IMR-90 (cell line): ENCODE measurements at regions not wholly inside any gene's neighbourhood (a gene's known extent, or its start where the extent isn't known, plus 50 kb on each side); places are given as distances from the start of the nearest gene placed in this dataset.

Experiments
- ATAC-seq: fragments of 200-7000 bp; cut with Tn5 transposase; 2 replicates; pipeline ENCODE4 v1.9.1; 2020; ENCODE audit warnings: low read depth, mild to moderate bottlenecking, moderate library complexity
- BruUV-seq: library from RNA; stranded (reverse); fragments of 400-500 nt; replicated peaks from 2 replicates; lab custom pipeline; 2021; lab: Mats Ljungman, UMichigan
- CTCF ChIA-PET: fragments of 300-600 bp; formaldehyde crosslinking; extraction: SDS; loops from one replicate; lab custom pipeline; 2021; ENCODE audit warnings: antibody characterized with exemption; lab: Yijun Ruan, JAX
- POLR2A ChIA-PET: fragments of 300-600 bp; sonication (Branson Sonifier 250); formaldehyde crosslinking; loops from one replicate; lab custom pipeline; 2022; ENCODE audit warnings: antibody characterized with exemption; ENCODE audit not compliant: unreplicated experiment; lab: Charles Lee
- DNase-seq: peaks from one replicate; pipeline ENCODE4 v3.0.0; 2013
- H2AFZ ChIP-seq: replicated peaks from 2 replicates; pipeline ENCODE3; 2013; ENCODE audit warnings: low read length, mild to moderate bottlenecking; ENCODE audit not compliant: poor library complexity
- H2AK5ac ChIP-seq: 2 replicates; pipeline ENCODE4 v1.6.1; 2013; ENCODE audit warnings: low read depth, low read length, inconsistent platforms
- H2AK9ac ChIP-seq: replicated peaks from 2 replicates; pipeline ENCODE3; 2013; ENCODE audit warnings: mild to moderate bottlenecking, low read depth, low read length, moderate library complexity; ENCODE audit not compliant: poor library complexity
- H2BK120ac ChIP-seq: 2 replicates; pipeline ENCODE4 v1.6.1; 2013; ENCODE audit warnings: low read depth, low read length, inconsistent platforms
- H2BK15ac ChIP-seq: 3 replicates; pipeline ENCODE4 v1.6.1; 2013; ENCODE audit warnings: low read depth, low read length, inconsistent platforms
- H2BK20ac ChIP-seq: 2 replicates; pipeline ENCODE4 v1.6.1; 2013; ENCODE audit warnings: low read depth, mild to moderate bottlenecking, inconsistent platforms, low read length, moderate library complexity
- H2BK5ac ChIP-seq: 2 replicates; pipeline ENCODE4 v1.6.1; 2013; ENCODE audit warnings: mild to moderate bottlenecking, low read depth, low read length, inconsistent platforms; ENCODE audit not compliant: poor library complexity, severe bottlenecking
- H3K14ac ChIP-seq: replicated peaks from 2 replicates; pipeline ENCODE4 v1.6.1; 2013; ENCODE audit warnings: low read depth, low read length, inconsistent platforms
- H3K18ac ChIP-seq: 2 replicates; pipeline ENCODE4 v1.6.1; 2013; ENCODE audit warnings: low read depth, low read length, control low read depth
- H3K23ac ChIP-seq: 2 replicates; pipeline ENCODE4 v1.6.1; 2013; ENCODE audit warnings: low read depth, low read length, inconsistent platforms
- H3K27ac ChIP-seq: 2 replicates; pipeline ENCODE4 v1.5.1; 2013; ENCODE audit warnings: mild to moderate bottlenecking, control low read depth, low read length; ENCODE audit not compliant: insufficient read depth
- H3K27me3 ChIP-seq: 2 replicates; pipeline ENCODE4 v1.6.1; 2013; ENCODE audit warnings: low read length; ENCODE audit not compliant: control insufficient read depth, insufficient read depth
- H3K36me3 ChIP-seq: 2 replicates; pipeline ENCODE4 v1.6.1; 2013; ENCODE audit warnings: low read length, mixed read lengths; ENCODE audit not compliant: control insufficient read depth, insufficient read depth
- H3K4ac ChIP-seq: 2 replicates; pipeline ENCODE4 v1.6.1; 2013; ENCODE audit warnings: low read depth, low read length, inconsistent platforms
- H3K4me1 ChIP-seq: 2 replicates; pipeline ENCODE4 v1.6.1; 2013; ENCODE audit warnings: low read length, mixed read lengths; ENCODE audit not compliant: control insufficient read depth, insufficient read depth
- H3K4me2 ChIP-seq: 2 replicates; pipeline ENCODE4 v1.6.1; 2013; ENCODE audit warnings: low read depth, mild to moderate bottlenecking, control low read depth, low read length, moderate library complexity
- H3K4me3 ChIP-seq: 2 replicates; pipeline ENCODE4 v1.5.1; 2013; ENCODE audit warnings: low read depth, mild to moderate bottlenecking, control low read depth, low read length, moderate library complexity; ENCODE audit not compliant: insufficient read depth
- H3K56ac ChIP-seq: 2 replicates; pipeline ENCODE4 v1.6.1; 2013; ENCODE audit warnings: low read length, inconsistent platforms; ENCODE audit not compliant: insufficient read depth; ENCODE audit errors: extremely low read depth
- H3K79me1 ChIP-seq, 2 experiments: 2 replicates each; pipeline ENCODE4 v1.6.1; 2013; ENCODE audit warnings: low read length in 2 of 2, inconsistent platforms in 1 of 2, low read depth in 1 of 2
- H3K9ac ChIP-seq: 2 replicates; pipeline ENCODE4 v1.6.1; 2013; ENCODE audit warnings: low read depth, low read length, control low read depth
- H3K9me1 ChIP-seq: 2 replicates; pipeline ENCODE4 v1.6.1; 2013; ENCODE audit warnings: low read length, inconsistent platforms; ENCODE audit not compliant: insufficient read depth
- H3K9me3 ChIP-seq: 2 replicates; pipeline ENCODE4 v1.6.1; 2013; ENCODE audit warnings: low read length; ENCODE audit not compliant: control insufficient read depth, insufficient read depth
- H4K20me1 ChIP-seq: 2 replicates; pipeline ENCODE4 v1.6.1; 2013; ENCODE audit warnings: low read length, inconsistent platforms; ENCODE audit not compliant: insufficient read depth
- H4K5ac ChIP-seq: 2 replicates; pipeline ENCODE4 v1.6.1; 2013; ENCODE audit warnings: mild to moderate bottlenecking, low read depth, low read length, control low read depth
- H4K8ac ChIP-seq, 2 experiments: 2 replicates each; pipeline ENCODE4 v1.6.1; 2013; ENCODE audit warnings: low read depth in 2 of 2, low read length in 2 of 2, control low read depth in 1 of 2, inconsistent platforms in 1 of 2
- H4K91ac ChIP-seq: 2 replicates; pipeline ENCODE4 v1.6.1; 2013; ENCODE audit warnings: low read depth, low read length, inconsistent platforms; ENCODE audit not compliant: insufficient read depth
- BHLHE40 ChIP-seq: fragments of 150-350 bp; IDR thresholded peaks from 2 replicates; pipeline ENCODE4 v1.6.1; 2016; ENCODE audit warnings: mild to moderate bottlenecking, low read depth, low read length
- CEBPB ChIP-seq: IDR thresholded peaks from 2 replicates; pipeline ENCODE4 v1.6.1; 2012; ENCODE audit warnings: low read depth, low read length, improper control_type of control experiment
- MAZ ChIP-seq: IDR thresholded peaks from 2 replicates; pipeline ENCODE4 v1.6.1; 2012; ENCODE audit warnings: low read depth, mild to moderate bottlenecking, low read length, improper control_type of control experiment, moderate library complexity, borderline replicate concordance
- NFE2L2 ChIP-seq: fragments of 150-350 bp; IDR thresholded peaks from 2 replicates; pipeline ENCODE4 v1.6.1; 2016; ENCODE audit warnings: low read depth, mild to moderate bottlenecking, low read length
- POLR2A ChIP-seq: IDR thresholded peaks from 2 replicates; pipeline ENCODE4 v1.6.1; 2012; ENCODE audit warnings: mild to moderate bottlenecking, low read depth, low read length
- RCOR1 ChIP-seq: IDR thresholded peaks from 2 replicates; pipeline ENCODE4 v1.6.1; 2012; ENCODE audit warnings: mild to moderate bottlenecking, low read length, improper control_type of control experiment; ENCODE audit not compliant: insufficient replicate concordance
- WGBS, 2 experiments: methylation state at CpG; one replicate each; pipeline versions ENCODE4 v1.1.5 to v1.1.7; 2013; ENCODE audit warnings: missing lambda C conversion rate in 2 of 2; ENCODE audit not compliant: insufficient read length in 1 of 2; ENCODE audit errors: extremely low coverage in 2 of 2; 5-methylcytosine and 5-hydroxymethylcytosine counted together
- dilution Hi-C: fragments of 300-500 bp; cut with HindIII; formaldehyde crosslinking; loops from one replicate; pipeline ENCODE4 v1.14.3; 2018; ENCODE audit warnings: low sequenced_read_pairs; ENCODE audit not compliant: unreplicated experiment
- in situ Hi-C: fragments of 300-500 bp; cut with MboI; formaldehyde crosslinking; loops from 3 replicates; pipeline ENCODE4 v1.14.3; 2019; ENCODE audit warnings: low sequenced_read_pairs, inconsistent platforms, mixed read lengths
- intact Hi-C: fragments of 100-400 bp; cut with micrococcal nuclease; formaldehyde crosslinking; loops from 2 replicates; pipeline ENCODE4 v1.10.0; 2022
- TF ChIP-seq, protein P1 (sequence below): fragments of 150-350 bp; IDR thresholded peaks from 2 replicates; pipeline ENCODE4 v1.6.1; 2017; ENCODE audit warnings: mild to moderate bottlenecking, antibody characterized with exemption, low read length, low read depth
- TF ChIP-seq, protein P2 (sequence below): fragments of 150-350 bp; IDR thresholded peaks from 2 replicates; pipeline ENCODE4 v1.6.1; 2016; ENCODE audit warnings: low read depth, mild to moderate bottlenecking, low read length, moderate library complexity, borderline replicate concordance

DNA sequence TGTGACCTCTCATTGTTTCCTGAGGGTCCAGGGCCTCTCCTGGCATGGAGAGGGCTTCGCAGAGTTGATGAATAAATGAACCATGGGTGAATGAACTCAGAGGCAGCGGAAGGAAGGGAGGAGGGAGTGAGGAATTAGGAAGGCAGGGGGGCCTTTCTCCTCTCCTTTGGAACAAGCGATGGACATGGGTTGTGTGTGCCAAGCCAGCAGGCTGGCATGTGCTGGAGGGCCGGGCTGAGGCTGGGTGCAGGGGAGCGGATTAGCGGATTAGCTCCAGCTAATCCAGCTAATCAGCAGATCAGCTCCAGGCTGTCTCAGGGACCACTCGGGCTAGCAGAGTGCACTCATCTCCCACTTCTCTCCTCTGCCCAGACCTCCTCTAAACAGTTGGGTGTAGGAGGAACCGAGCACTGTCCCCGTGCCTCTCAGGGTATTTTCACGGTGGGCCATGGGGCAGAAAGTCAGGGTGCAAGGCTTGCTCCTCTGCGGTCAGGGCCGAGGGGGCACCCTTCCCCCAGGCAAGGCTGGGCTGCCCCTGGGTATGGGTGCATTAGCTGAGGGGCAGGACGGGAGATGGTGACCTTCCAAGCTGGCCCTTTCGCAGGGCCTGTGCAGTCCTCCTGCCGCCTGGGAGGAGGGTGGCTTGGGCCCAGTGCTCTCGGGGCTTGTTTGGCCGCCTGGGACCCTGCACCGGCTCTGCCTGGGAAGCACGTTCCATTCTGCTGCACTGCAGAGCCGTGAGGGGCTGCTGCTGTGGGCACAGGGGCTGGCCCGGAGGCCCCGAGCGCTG, 120.3 kb upstream of the B3GAT1 start:
- no peaks in the 10 kb centered on the region for H3K9me1 ChIP-seq
- no TSS peak for BruUV-seq
- in situ Hi-C loops (no loop called here), intact Hi-C loops (no loop called here), dilution Hi-C loops (no loop called here)
- no peak overlapping the region for H3K4ac ChIP-seq
- H2AK5ac ChIP-seq: no peak overlapping the region
- no peak overlapping the region for H3K9ac ChIP-seq
- no peak overlapping the region for H2BK120ac ChIP-seq
- H3K4me1 ChIP-seq: no peaks in the 10 kb centered on the region
- no peak overlapping the region for H3K18ac ChIP-seq
- H3K56ac ChIP-seq: no peak overlapping the region
- H3K27ac ChIP-seq: no peak overlapping the region
- H2AFZ ChIP-seq: no peak overlapping the region
- no peak overlapping the region for H3K4me2 ChIP-seq
- H4K20me1 ChIP-seq: no peaks in the 10 kb centered on the region
- H2BK5ac ChIP-seq: no peak overlapping the region
- H4K5ac ChIP-seq: no peak overlapping the region
- no peak for ATAC-seq
- ChIA-PET CTCF (no interaction called here), POLR2A (no interaction called here)
- H3K36me3 ChIP-seq: no peaks in the 10 kb centered on the region
- H3K23ac ChIP-seq: no peak overlapping the region
- H3K79me1 ChIP-seq: no peaks in the 10 kb centered on the region
- H4K91ac ChIP-seq: no peak overlapping the region
- 60% methylated on average over 2 of the region's 23 CpGs; no CpG with 5 or more reads in 1 of the 2 experiments for WGBS, 2 experiments
- TF ChIP-seq CEBPB: no peak
- TF ChIP-seq RCOR1: no peak
- no peak for TF ChIP-seq MAZ
- TF ChIP-seq POLR2A: no peak
- TF ChIP-seq BHLHE40: no peak
- no peak for TF ChIP-seq NFE2L2
- TF ChIP-seq, protein P1, sequence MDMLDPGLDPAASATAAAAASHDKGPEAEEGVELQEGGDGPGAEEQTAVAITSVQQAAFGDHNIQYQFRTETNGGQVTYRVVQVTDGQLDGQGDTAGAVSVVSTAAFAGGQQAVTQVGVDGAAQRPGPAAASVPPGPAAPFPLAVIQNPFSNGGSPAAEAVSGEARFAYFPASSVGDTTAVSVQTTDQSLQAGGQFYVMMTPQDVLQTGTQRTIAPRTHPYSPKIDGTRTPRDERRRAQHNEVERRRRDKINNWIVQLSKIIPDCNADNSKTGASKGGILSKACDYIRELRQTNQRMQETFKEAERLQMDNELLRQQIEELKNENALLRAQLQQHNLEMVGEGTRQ: no peak
- TF ChIP-seq, protein P2, sequence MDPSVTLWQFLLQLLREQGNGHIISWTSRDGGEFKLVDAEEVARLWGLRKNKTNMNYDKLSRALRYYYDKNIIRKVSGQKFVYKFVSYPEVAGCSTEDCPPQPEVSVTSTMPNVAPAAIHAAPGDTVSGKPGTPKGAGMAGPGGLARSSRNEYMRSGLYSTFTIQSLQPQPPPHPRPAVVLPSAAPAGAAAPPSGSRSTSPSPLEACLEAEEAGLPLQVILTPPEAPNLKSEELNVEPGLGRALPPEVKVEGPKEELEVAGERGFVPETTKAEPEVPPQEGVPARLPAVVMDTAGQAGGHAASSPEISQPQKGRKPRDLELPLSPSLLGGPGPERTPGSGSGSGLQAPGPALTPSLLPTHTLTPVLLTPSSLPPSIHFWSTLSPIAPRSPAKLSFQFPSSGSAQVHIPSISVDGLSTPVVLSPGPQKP: no peak
- H3K4me3 ChIP-seq: no peak overlapping the region
- no peak overlapping the region for H2BK20ac ChIP-seq
- no peak for DNase-seq
- no peak overlapping the region for H3K14ac ChIP-seq
- H3K9me3 ChIP-seq: peaks cover 64% of the 10 kb centered on the region
- no peak overlapping the region for H2BK15ac ChIP-seq
- no peak overlapping the region for H4K8ac ChIP-seq
- no peaks in the 10 kb centered on the region for H3K27me3 ChIP-seq
- H2AK9ac ChIP-seq: no peak overlapping the region
